GM19324 (cell line): ENCODE measurements at regions not wholly inside any gene's neighbourhood (a gene's known extent, or its start where the extent isn't known, plus 50 kb on each side); places are given as distances from the start of the nearest gene placed in this dataset.
A peak's percentile ranks its signal among the peaks of the same experiment; 100 is the strongest.

Experiments used
- ATAC-seq: cut with Tn5 transposase; IDR thresholded peaks from one replicate; pipeline ENCODE4 v1.9.1; 2021; ENCODE audit warnings: mild to moderate bottlenecking, moderate library complexity; ENCODE audit not compliant: unreplicated experiment, low FRiP score

DNA sequence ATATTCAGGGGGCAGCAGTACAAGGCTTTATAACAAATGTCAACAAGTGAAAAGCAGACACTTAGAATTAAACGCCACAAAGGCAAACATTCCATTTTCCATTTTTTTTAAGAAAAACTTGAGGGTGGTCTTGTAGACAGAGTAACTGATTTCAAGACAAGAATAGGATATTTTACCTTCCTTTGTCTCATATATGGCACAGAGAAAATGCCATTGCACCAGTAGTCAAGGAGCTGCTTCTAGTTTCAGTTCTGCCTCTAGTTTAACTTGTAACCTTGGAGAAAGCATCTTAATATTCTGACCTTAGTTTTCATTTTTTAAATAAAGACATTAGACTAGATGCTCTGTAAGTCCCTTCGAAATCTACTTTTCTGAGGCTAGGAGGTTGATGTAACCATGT, 355.3 kb upstream of the KCNN2 start:
- no peak for ATAC-seq

DNA sequence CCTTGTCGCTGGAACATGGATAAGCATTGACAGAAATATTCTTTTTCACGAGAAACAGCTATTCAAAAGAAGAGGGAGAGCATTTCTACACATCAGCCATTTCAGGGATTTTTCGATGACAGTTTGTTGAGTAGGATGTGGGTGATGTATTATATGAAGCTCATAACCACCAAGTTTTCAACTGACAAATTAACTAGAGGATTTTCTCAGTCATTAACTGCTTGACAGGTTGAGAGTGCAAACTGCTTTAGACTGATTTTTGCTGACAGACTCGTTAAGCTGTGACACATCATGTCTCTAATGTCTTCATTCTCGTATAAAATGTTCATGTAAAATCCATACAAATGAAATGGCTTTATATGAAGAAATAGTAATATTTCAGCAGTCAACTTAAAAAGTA, 354.2 kb upstream of the KCNN2 start:
- ATAC-seq: no peak

DNA sequence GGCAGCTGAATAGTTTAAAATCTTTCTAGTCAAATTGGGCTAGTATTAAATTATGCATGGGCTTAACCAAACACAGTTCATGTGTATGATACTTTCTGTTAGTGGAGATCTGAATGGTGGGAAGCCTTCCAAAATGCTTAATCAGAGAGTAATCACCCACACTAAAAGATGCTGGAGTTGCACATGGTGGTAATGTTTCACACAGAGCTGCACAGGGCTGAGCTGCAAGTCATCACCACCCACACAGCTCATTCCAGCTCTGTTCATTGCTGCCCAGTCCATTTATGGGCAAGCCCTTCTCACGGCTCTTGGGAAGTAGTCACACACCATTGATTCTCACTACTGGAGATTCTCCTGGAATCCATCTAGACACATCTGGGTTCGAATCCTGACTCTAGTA, 351.5 kb upstream of the KCNN2 start:
- ATAC-seq: no peak

DNA sequence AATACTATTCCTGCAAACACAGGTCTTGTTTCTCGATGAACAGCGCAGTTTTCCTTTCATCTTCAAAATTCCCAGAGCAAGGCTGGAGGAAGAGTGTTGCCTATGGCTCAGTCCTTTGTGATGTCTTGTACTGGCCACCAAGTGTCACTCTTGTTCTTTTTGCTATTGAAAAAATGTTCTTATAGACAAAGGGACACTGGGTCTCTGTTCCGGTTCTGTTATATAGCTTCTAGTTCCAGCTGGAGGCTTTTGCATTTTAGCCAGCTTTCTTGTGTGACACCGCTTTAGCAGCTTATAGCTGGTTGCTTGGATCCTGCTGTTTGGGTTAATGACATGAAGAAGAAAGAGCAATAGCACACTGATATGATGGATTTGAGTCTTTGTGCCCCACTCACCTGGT, 343.7 kb upstream of the KCNN2 start:
- ATAC-seq: no peak

DNA sequence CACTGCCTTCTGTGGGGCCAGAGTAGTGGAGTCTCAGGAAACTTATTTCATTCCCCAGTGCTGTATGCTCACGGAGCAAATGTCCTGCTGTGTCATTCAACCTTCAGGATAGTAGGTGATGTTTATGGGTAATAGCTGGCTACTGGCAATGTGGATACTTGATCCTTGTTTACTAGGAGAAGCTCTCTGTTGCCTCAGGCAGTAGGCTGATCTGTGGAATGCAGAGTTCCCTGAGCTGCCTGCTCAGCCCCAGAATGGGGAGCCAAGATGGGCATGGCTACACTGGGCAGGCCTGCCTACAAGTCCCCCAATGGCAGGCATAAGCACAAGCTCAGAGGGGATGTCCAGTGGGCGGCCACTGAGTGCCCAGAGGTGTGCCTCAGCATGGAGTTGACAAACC, 323.1 kb upstream of the KCNN2 start:
- ATAC-seq: no peak

DNA sequence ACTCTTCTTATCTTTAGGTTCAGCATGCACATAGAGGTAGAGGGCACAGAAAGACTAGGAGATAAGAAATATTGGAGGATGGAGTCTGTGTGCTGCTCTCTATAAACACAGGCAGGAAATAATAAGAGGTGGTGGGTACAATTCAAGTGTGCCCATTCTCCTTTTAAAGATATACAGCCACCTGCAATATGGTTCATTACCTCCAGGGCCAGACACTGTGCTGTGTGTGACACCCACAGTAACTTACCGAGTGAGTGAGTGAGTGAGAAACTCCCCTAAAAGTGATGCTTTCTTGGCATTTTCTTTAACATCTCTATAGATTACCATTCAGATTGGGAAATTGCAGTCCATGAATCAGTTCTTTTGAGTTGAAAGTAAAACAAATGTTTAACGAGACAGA, 311.8 kb upstream of the KCNN2 start:
- no peak for ATAC-seq

DNA sequence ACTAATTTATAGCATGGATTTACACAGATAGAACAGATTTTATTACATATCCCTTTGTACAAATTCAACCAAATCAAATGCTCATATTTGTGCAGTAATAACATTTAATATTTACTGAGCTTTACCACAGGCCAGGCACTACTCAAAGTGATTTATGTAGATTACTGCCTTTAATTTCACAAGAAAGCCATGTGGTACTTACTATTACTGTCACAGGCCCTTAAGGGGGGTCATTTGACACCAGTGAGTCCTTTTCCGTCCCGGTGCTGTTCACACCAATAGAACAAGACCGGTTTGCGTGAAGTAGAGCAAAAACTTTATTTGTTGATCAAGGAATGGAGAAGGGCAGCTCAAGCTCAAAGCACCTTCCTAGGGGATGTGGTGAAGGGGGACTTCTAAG, 308.5 kb upstream of the KCNN2 start:
- no peak for ATAC-seq

DNA sequence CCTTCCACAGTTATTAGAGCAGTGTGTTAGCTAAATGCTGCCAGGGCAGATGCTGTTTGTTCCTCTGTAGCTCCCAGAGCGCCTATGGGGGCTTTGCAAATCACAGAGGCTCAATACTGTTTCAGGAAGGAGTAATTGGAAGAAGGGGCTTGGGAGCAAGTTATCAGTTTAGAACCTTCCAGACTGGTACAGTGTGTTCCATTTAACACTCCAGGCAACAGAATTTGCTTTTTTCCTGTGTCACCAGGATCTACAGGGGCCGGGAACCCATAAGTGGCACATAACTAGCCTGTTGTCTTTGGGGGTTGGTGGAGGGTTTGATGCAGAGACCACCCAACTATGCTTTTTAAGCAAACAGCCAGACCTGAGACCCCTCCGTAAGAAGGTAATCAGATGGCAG, 307.3 kb upstream of the KCNN2 start:
- ATAC-seq: no peak

DNA sequence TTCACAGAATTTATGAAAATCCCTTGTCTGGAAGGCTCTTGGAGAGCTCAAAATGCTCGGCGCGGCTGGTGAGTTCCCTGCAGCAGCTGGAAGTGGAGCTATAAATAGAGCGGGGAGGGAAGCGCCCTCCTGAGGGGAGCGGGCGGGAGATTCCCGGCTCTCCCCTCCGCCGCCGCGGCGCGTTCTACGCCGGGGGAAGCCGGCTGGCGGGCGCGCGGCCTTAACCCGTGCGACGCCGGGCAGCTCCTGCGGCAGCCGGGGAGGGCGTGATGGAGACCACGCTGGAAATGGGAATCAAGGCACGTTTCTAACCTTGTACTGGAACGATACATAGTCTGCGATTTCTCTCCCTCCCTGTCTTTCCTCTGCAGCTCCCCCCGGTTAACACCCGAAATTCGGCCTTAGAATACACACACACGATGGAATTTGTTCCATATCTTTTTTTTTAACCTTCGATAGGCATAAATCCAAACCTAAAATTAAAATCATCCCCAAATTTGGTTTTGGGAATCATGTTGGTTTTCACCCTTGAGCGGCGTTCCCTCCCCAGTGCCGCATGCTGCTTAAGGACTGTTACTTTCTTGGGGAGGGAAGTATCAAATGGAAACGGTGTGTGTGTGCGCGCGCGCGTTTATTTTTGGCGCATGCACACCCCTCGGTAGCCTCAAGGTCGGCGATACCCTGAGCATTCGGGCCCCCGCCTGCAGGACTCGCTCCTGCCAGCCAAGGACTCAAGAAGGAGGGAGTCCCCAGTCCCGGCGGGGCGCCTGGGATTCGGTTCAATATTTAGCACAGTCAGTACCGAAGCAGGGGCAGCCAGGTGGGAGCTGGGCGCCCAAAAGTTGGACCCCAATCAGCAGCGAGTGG, 306.3 kb upstream of the KCNN2 start:
- no peak for ATAC-seq

DNA sequence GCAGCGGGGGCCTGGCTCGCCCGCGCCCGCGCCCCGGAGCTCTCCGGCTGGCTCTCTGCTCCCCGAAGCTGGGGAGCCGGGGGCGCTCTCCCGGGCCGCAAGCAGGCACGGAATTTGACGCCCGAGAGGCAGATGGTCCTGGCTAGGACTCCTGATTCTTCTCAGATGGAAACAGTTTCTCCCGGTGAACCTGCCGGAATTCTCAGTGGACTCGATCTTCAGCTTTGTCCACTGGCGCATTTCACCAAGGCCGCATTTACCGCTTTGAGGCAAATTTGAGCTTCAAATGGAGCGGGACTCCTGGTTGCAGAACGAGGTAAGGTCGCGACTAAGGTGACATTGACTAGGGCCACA, 305.7 kb upstream of the KCNN2 start:
- ATAC-seq: no peak

DNA sequence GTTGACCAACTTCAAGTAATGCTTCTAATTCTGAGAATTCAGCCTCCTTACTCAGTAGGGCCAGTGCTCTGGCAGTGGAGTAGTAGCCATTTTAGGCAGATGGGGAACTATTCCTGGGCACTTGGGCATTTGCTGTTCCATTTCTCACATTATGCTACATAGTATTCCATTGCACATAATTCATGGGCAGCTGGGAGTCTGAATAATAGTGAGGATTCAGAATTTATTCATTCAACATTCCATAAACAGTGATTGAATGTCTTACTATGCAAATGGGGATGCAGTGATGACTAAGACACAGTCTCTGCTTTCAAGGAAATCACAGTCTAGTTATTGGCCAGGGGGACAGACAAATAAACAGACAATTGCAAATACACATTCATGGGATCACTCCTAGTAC, 301.0 kb upstream of the KCNN2 start:
- ATAC-seq: no peak

DNA sequence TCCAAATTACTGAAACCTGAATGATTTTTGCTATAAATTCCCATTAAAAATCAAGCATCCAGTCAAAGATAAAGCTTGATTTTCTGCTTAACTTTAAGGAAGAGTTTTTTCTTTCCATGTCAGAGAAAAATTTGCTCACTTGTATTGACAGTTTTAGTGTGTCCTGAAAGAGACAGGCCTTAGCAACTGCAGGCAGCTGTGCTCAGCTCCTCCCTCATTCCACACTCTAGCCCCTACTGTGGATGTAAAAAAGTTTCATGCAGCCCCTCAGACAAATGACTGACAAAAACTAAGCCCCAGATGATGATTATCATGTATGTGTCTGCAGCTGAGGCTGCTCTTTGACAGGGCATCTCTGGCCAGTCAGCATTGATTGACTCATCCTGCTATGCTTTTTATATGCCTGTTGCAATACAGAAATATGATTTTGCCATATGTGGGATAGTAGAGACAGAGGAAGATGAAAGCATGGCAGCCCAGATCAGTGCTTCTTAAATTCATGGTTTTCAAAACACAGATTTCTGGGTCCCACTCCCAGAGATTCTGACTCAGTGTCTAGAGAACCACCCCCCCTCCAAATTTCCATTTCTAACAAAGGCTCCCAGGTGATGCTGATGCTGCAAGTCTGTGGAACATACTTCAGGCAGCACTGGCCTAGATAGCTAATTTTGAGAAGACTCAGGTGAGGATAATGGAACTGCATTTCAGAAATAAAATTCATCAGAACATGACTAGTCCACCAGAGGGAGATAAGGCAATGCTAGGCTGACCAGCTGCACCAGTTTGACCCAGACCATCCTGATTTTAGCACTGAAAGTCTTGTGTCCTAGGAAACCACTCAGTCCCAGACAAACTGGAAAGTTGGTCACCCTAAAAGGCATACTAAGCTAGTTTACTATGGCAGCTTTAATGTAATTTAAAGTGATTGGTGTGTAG, 298.7 kb upstream of the KCNN2 start:
- no peak for ATAC-seq

DNA sequence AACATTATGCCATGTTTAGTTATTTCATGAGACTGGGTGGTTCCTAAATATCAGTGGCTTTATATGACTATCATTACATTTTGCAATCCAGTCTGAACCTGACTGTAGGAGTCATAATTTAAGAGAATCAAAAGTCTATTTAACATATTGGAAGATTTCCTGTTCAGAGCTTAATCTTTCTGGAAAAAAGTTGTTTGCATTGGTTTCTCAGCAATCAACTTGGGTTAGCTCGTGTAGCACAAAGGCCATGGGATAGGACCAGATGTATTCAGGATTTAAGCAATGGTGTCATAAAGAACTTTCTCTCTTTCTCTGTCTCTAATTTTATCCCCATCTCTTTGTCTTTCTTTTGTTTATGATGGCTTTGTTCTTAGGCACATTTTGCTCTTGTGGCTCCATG, 296.0 kb upstream of the KCNN2 start:
- no peak for ATAC-seq

DNA sequence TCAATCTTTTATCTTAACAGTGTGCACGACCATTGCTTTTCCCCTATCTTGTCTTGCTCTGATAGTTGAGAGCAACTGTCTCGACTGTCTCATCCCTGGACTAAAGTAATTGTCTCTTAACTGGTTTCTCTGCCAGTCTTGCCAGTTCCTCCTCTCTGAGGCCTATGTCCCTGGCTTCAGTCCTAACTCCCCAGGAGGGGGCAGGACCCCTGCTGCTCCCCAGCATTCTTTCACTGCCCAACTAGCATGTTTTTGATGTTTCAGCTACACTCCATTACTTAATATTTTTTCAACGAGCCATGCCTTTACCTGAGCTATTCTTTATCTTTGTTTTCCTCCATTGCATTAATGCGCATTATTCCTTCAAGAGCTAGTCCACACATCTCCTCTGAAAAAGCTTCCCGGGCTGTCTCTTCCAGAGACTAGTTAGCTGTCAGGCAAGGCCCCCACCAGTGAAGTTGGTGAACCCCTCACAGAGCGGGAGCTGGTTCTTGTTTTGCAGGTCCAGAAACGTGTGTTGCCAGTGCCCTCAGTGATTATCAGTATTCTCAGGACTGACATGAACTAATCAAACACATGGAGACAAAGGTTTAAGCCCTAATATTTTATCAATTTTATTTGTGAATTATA, 291.7 kb upstream of the KCNN2 start:
- ATAC-seq: no peak

DNA sequence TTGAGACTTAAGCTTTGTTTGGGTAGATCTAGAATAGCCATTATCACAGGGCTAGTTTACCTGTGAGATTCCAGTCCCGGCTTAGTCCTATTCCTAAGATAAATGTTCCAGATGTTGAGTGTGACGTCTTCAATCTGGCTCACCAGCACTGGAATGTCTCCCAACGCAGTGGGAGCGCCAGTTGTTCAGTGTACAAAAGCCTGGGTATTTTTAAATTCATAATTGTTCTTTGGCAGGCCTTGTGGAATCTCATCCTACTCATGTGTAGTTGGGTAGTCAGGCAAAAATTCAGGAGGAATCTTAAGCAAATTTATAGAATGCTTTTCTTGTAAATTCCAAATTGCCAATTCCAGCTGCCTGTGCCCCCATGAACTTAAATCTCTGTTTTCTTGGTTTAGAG, 272.6 kb upstream of the KCNN2 start:
- no peak for ATAC-seq

DNA sequence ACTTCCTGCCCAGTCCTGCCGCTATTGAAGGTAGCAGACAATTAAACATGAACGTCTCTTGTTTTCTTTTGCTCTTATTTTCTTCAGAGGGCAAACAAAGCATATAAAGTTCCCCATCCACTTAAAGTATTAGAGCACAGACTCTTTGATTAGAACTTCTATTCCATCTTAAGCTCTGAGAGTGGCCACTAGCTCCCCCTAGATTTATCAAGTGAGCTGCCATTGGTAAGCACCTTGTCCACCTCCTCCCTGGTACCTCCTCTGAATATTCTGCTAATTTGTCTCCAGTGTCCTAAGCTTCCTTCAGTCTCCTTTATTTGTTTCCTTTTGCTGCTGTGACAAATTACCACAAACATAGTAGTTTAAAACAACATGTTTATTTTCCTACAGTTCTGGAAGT, 264.3 kb upstream of the KCNN2 start:
- ATAC-seq: no peak

DNA sequence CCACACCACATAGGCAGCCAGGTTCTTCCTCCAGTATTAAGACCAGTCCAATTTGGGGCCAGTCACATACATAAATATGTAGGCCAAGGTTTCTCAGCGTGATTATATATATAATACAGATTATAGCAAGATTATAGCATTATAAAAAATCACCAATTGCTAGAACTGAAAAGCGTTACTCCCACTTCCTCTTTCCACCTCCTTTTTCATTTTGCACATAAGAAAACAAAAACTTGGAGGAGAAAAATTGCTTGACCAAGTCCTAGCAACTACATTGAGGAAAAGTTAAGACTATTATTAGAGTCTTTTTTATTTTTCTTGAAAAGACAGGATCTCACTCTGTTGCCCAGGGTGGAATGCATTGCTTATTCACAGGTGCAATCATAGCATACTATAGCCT, 262.7 kb upstream of the KCNN2 start:
- ATAC-seq: no peak

DNA sequence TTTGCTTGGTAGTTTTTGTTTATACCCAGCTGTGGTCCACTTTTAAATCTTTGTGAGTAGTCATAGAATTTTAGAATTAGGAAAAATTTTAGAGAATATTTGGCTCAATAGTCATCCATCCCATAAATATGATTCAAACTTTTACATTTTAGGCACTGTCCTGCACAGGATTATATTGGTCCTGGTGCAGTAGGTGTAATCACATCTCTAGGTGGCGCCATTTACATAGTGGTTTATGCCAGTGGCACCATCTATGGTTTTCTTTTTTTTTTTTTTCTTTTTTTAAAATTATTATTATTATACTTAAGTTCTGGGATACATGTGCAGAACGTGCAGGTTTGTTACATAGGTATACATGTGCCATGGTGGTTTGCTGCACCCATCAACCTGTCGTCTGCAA, 260.7 kb upstream of the KCNN2 start:
- ATAC-seq: no peak

DNA sequence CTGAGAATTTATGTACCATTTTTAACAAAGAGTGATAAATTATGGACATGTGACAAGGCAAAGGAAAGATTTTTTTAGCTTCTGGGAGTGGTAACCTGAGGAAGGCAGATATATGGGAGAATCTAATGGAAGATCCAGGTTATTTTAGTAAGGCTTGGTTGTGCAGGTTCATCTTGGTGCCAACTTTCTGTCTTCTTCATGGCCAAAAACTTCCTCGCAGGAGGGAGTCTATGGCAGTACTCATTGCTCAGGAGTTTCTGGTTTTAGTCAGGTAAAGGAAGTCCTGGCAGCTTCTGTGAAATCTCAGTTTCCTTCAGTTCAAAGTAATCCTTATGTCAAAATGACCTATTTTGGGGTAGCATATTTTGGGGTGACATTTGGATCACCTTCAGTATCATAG, 248.3 kb upstream of the KCNN2 start:
- no peak for ATAC-seq

DNA sequence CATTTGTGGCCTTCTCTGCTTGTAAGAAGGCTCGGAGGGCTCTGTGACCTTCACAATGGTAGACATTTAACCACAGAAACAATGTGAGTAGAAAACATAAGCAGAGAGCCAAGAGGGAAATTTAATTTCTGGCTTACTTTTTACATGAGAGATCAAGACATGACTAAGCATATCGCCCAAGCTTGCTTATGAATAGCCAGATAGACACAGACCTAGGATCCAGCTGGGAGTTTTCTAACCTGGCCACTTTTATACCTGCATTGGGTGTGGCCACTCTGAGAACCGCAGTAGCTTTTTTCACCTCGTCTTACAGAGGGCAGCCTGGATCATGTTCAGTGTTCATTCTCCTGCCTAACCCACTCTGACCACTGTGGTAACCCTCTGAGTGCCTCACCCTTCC, 244.9 kb upstream of the KCNN2 start:
- no peak for ATAC-seq

DNA sequence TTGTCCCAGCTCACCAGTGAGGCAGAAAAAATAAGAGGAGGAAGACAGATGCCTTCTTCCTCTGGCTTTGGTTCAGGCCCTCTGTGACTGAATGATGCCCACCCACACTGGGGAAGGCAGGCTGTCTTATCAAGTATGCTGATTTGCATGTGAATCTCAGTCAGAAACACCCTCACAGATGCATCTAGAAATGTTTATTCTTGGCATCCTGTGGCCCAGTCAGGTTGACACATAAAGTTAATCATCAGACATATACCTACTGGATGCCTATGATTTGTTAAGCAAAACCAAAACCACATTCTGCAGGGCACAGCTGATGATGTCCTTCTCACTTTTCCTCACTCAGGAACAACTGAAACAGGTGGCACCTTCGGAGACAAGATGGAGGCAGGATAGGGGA, 243.4 kb upstream of the KCNN2 start:
- ATAC-seq: peak; percentile 75
